ENCODE measurements at regions not wholly inside any gene's neighbourhood (a gene's known extent, or its start where the extent isn't known, plus 50 kb on each side); places are given as distances from the start of the nearest gene placed in this dataset.

DNA sequence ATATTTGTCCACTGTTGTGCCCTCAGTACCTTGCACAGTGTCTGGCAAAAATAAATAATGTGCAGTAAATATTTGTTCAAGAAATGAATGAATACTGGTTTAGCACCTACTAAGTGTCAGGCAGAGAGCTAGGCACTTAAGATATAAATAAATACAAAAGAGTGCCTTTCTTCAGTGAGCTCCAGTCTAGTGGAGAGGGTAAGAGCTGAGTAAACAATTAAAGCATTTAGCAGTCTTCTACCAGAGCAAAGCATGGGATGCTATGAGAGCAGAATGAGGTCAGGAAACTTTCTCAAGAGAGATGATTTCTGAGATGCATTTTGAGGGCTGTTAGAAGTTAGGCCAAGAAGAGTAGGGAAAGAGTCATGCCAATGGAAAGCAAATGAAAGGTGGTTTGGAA is 314.7 kb downstream of the DSC3 start:
- DNase-seq: no peak
- Histone ChIP-seq H3K9me3 (replicated peaks; ENCODE audit: control insufficient read depth, low read depth, low read length) (no peaks in the 10 kb centered on the region), H3K4me3 (ENCODE audit: low read length) (no peak overlapping the region), H3K27me3 (ENCODE audit: control insufficient read depth, insufficient read depth, low read length) (no peaks in the 10 kb centered on the region), H3K4me1 (ENCODE audit: control insufficient read depth, insufficient read depth, low read length) (no peaks in the 10 kb centered on the region), H3K36me3 (ENCODE audit: control insufficient read depth, insufficient read depth, low read length) (no peaks in the 10 kb centered on the region), H3K27ac (ENCODE audit: low read length) (no peak overlapping the region)

DNA sequence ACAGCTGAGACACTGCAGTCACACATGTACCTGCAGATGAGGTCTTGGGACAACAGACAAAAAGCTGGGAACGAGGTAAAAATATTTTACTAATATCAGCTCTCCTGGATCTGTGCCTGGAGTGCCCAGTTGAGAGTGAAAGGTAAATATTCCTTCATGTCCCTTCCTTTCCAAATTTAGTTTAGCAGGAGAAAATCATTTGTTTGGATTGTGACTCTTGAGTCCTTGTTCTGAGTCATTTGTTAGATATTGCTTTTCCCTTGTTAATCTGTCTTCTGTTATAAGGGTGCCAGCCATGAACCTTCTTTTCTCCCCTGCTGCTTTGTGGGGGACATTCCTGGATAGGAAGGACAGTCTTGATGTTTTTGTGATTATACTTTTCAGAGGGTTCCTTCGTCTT is 329.2 kb downstream of the DSC3 start:
- H3K4me3 ChIP-seq (ENCODE audit: low read length): no peak overlapping the region
- no peak overlapping the region for H3K27ac ChIP-seq (ENCODE audit: low read length)
- no peaks in the 10 kb centered on the region for H3K36me3 ChIP-seq (ENCODE audit: control insufficient read depth, insufficient read depth, low read length)
- DNase-seq: no peak
- H3K4me1 ChIP-seq (ENCODE audit: control insufficient read depth, insufficient read depth, low read length): no peaks in the 10 kb centered on the region
- WGBS (ENCODE audit: insufficient coverage): no CpG with 5 or more reads among the region's 2 CpGs
- no peaks in the 10 kb centered on the region for H3K9me3 ChIP-seq (replicated peaks; ENCODE audit: control insufficient read depth, low read depth, low read length)
- H3K27me3 ChIP-seq (ENCODE audit: control insufficient read depth, insufficient read depth, low read length): no peaks in the 10 kb centered on the region

DNA sequence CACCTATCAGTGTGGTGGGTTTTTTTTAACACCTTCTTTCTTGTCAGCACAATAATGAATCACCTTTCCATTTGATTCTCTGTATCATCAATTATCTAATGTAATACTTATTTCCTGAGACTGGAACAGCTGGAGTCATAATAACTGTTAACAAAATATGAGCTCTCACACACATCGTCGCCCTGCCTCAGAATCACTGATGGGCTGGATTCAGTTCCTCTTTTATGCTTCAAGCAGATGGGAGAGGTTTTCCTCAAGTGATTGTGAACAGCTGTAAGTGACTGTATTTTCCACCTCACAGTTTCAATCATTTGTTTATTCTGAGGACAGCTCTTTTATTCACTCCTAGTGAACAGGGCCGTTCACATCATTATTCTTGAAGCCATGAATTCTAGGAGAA is 330.2 kb downstream of the DSC3 start:
- Histone ChIP-seq H3K36me3 (ENCODE audit: control insufficient read depth, insufficient read depth, low read length) (no peaks in the 10 kb centered on the region), H3K4me3 (ENCODE audit: low read length) (no peak overlapping the region), H3K27ac (ENCODE audit: low read length) (no peak overlapping the region), H3K27me3 (ENCODE audit: control insufficient read depth, insufficient read depth, low read length) (no peaks in the 10 kb centered on the region), H3K9me3 (replicated peaks; ENCODE audit: control insufficient read depth, low read depth, low read length) (no peaks in the 10 kb centered on the region), H3K4me1 (ENCODE audit: control insufficient read depth, insufficient read depth, low read length) (no peaks in the 10 kb centered on the region)
- no CpG with 5 or more reads among the region's 3 CpGs for WGBS (ENCODE audit: insufficient coverage)
- DNase-seq: peak; percentile 3

DNA sequence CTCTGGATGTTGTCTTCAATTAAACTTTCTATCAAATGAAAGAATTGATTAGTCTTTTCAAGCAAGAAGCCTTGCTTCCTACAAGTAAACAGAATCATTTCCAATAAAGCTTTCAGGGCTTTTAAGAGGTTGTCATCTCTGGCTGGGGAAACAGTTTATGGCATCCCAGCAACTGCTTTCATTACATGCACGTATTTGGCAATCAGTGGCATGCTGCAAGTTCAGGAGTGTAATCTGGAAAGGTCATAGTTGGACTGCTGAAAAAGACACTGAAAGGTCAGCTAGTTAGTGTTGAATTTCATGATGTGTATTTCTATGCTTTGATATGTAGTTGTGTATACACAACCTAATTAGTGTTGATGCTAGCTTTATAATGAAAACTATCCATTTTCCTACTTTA is 332.9 kb downstream of the DSC3 start:
- H3K4me1 ChIP-seq (ENCODE audit: control insufficient read depth, insufficient read depth, low read length): no peaks in the 10 kb centered on the region
- H3K36me3 ChIP-seq (ENCODE audit: control insufficient read depth, insufficient read depth, low read length): no peaks in the 10 kb centered on the region
- 38% methylated on average over 1 of the region's 1 CpG for WGBS (ENCODE audit: insufficient coverage)
- no peak overlapping the region for H3K4me3 ChIP-seq (ENCODE audit: low read length)
- no peak overlapping the region for H3K27ac ChIP-seq (ENCODE audit: low read length)
- H3K27me3 ChIP-seq (ENCODE audit: control insufficient read depth, insufficient read depth, low read length): no peaks in the 10 kb centered on the region
- no peak for DNase-seq
- H3K9me3 ChIP-seq (replicated peaks; ENCODE audit: control insufficient read depth, low read depth, low read length): no peaks in the 10 kb centered on the region

DNA sequence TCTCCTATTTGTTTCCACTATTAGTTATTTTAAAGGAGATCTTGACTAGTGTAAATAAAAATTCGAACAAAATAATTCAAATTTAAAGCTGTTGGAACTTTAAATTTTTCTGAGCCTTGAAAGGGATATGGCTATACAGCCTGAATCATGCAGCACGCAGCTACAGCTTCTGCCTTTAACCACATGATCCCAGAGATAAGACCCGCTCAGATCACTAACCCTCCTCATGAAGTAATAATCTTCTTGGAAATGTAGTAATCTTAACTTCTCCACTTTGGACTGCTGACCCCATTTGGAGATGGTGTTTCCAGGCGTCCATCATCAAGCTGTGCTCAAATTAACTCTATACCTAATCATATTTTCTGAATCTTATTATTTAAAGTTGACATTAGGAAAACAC is 336.6 kb downstream of the DSC3 start:
- Histone ChIP-seq H3K4me3 (ENCODE audit: low read length) (no peak overlapping the region), H3K9me3 (replicated peaks; ENCODE audit: control insufficient read depth, low read depth, low read length) (no peaks in the 10 kb centered on the region), H3K36me3 (ENCODE audit: control insufficient read depth, insufficient read depth, low read length) (no peaks in the 10 kb centered on the region), H3K27ac (ENCODE audit: low read length) (no peak overlapping the region), H3K4me1 (ENCODE audit: control insufficient read depth, insufficient read depth, low read length) (no peaks in the 10 kb centered on the region), H3K27me3 (ENCODE audit: control insufficient read depth, insufficient read depth, low read length) (no peaks in the 10 kb centered on the region)
- WGBS (ENCODE audit: insufficient coverage): no CpG with 5 or more reads among the region's 4 CpGs
- DNase-seq: no peak

DNA sequence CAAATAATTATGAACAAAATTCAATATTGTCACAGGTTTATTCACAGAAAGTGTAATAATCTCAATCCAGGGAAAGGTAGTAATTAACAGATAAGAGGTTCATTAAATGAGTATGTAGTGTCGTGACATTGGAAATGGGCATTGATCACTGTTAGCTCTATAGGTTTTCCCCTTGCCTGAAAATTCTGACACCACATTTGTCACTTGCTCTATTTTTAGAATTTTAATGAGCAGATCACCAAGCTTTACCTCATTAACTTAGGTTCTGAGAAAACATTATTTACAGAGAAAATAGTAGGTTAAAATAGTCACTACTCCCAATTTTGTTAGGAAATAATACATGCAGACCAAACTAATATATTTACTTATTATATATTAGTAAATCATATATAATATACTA is 344.0 kb downstream of the DSC3 start:
- no peak overlapping the region for H3K27ac ChIP-seq (ENCODE audit: low read length)
- no peak overlapping the region for H3K4me3 ChIP-seq (ENCODE audit: low read length)
- no peak for DNase-seq
- no peaks in the 10 kb centered on the region for H3K36me3 ChIP-seq (ENCODE audit: control insufficient read depth, insufficient read depth, low read length)
- H3K9me3 ChIP-seq (replicated peaks; ENCODE audit: control insufficient read depth, low read depth, low read length): no peaks in the 10 kb centered on the region
- no peaks in the 10 kb centered on the region for H3K27me3 ChIP-seq (ENCODE audit: control insufficient read depth, insufficient read depth, low read length)
- no peaks in the 10 kb centered on the region for H3K4me1 ChIP-seq (ENCODE audit: control insufficient read depth, insufficient read depth, low read length)
- WGBS (ENCODE audit: insufficient coverage): no CpG with 5 or more reads among the region's 1 CpG

DNA sequence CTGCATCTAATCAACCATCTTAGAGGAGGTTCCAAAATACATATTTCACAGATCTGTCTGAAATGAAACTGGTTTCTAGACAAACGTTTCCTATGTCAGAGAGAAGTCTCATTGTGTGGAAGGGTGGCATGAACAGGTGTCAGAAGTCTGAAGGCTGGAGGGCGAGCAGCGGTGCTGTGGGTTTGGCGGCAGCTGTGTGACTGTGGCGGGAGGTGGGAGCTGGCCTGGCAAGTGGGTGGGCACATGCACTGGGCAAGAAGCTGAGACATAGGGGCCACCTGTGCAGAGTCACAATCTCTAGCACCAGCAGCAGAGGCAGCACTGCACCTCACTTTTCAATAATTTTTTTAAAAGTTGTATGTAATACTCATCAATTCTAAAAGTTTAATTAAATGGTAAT is 346.3 kb downstream of the DSC3 start:
- DNase-seq: no peak
- Histone ChIP-seq H3K9me3 (replicated peaks; ENCODE audit: control insufficient read depth, low read depth, low read length) (no peaks in the 10 kb centered on the region), H3K4me1 (ENCODE audit: control insufficient read depth, insufficient read depth, low read length) (no peaks in the 10 kb centered on the region), H3K27me3 (ENCODE audit: control insufficient read depth, insufficient read depth, low read length) (no peaks in the 10 kb centered on the region), H3K4me3 (ENCODE audit: low read length) (no peak overlapping the region), H3K36me3 (ENCODE audit: control insufficient read depth, insufficient read depth, low read length) (no peaks in the 10 kb centered on the region), H3K27ac (ENCODE audit: low read length) (no peak overlapping the region)
- 92% methylated on average over 4 of the region's 5 CpGs for WGBS (ENCODE audit: insufficient coverage)

DNA sequence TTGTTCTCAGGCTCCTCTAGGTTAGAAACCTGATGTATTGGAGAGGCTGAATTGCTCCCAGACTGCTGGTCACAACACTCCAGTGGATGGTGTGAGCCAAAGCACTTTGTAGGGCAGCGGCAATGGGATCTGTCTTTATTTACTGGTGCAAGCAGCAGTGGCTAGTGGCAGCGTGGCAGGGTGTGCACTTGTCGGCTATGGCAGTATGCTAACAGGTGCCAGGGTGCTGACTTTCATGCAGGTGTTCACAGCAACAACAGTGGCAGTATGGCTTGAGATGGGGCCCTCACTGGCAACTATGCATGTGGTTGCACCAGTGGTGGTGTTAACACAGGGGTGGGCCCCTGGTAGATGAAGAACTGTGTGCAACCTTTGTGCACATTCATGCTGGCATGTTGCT is 347.8 kb downstream of the DSC3 start:
- WGBS (ENCODE audit: insufficient coverage): 93% methylated on average over 3 of the region's 3 CpGs
- no peaks in the 10 kb centered on the region for H3K9me3 ChIP-seq (replicated peaks; ENCODE audit: control insufficient read depth, low read depth, low read length)
- H3K27ac ChIP-seq (ENCODE audit: low read length): no peak overlapping the region
- H3K36me3 ChIP-seq (ENCODE audit: control insufficient read depth, insufficient read depth, low read length): no peaks in the 10 kb centered on the region
- DNase-seq: no peak
- no peaks in the 10 kb centered on the region for H3K4me1 ChIP-seq (ENCODE audit: control insufficient read depth, insufficient read depth, low read length)
- no peak overlapping the region for H3K4me3 ChIP-seq (ENCODE audit: low read length)
- H3K27me3 ChIP-seq (ENCODE audit: control insufficient read depth, insufficient read depth, low read length): no peaks in the 10 kb centered on the region

DNA sequence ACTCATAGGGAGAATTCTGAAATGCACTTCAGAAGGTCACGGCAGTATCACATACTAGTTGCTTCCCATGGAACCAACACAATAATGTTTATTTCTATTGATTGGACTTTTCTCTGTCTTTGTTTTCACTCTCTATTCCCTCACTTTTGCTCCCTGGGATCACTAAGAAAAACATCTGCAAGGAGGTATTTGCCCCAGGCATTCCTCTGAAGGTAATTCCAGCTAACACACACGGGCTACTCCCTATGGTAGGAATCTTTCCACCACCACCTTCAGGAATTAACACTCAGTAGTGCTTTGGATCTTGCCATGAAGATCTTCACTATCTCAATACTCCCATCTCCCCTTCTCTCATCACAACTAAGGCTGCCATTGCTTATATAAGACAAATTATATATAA is 353.3 kb downstream of the DSC3 start:
- Histone ChIP-seq H3K36me3 (ENCODE audit: control insufficient read depth, insufficient read depth, low read length) (no peaks in the 10 kb centered on the region), H3K27ac (ENCODE audit: low read length) (no peak overlapping the region), H3K27me3 (ENCODE audit: control insufficient read depth, insufficient read depth, low read length) (no peaks in the 10 kb centered on the region), H3K4me1 (ENCODE audit: control insufficient read depth, insufficient read depth, low read length) (no peaks in the 10 kb centered on the region), H3K9me3 (replicated peaks; ENCODE audit: control insufficient read depth, low read depth, low read length) (no peaks in the 10 kb centered on the region), H3K4me3 (ENCODE audit: low read length) (no peak overlapping the region)
- DNase-seq: no peak
- no CpG with 5 or more reads among the region's 2 CpGs for WGBS (ENCODE audit: insufficient coverage)

DNA sequence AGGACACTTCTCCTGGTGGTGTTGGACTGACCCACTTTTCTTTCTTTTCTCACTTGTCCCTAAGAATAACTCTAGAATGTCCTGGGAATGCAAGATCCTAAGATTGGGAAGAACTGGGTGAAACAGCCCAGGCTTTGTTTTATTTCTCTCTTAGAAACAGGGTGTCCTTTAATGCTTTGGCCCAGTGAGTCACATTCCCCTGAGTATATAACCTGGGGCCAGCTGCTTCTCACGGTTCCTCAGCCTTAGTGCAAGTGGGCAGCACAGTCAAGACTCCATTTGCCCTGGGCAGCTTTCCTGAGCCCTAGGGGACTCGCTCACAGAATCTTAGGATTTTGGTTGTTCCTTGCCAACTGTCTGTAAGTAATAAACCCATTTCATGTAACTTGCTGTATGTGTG is 355.0 kb downstream of the DSC3 start:
- Histone ChIP-seq H3K27ac (ENCODE audit: low read length) (no peak overlapping the region), H3K36me3 (ENCODE audit: control insufficient read depth, insufficient read depth, low read length) (no peaks in the 10 kb centered on the region), H3K4me3 (ENCODE audit: low read length) (no peak overlapping the region), H3K4me1 (ENCODE audit: control insufficient read depth, insufficient read depth, low read length) (no peaks in the 10 kb centered on the region), H3K9me3 (replicated peaks; ENCODE audit: control insufficient read depth, low read depth, low read length) (no peaks in the 10 kb centered on the region), H3K27me3 (ENCODE audit: control insufficient read depth, insufficient read depth, low read length) (no peaks in the 10 kb centered on the region)
- DNase-seq: no peak
- WGBS (ENCODE audit: insufficient coverage): 67% methylated on average over 2 of the region's 2 CpGs

DNA sequence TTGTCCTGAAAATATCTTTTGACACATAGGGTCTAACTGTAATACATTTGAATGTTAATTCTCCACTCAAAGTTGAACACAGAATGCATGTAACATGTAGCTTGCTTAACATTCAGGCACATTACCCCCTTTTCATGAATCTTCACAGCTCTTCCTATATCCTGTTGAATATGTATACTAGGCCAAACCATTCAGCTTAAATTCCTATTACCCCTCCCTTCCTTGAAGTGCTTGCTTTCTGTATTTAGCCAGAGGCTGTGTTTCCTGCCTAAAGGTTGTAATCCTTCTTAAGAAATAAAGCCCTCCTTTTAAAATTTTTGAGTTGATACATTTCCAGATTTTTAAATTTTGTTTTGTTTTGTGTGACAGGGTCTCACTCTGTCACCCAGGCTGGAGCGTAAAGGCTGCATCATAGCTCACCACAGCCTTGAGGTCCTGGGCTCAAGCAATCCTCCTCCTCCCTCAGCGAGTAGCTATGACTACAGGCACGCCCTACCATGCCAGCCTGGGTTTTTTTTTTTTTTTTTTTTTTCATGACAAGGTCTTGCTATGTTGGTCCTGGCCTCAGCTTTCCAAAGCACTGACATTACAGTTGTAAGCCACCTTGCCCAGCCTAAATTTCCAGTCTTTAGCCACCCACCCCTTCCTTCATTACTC is 357.6 kb downstream of the DSC3 start:
- Histone ChIP-seq H3K4me1 (ENCODE audit: control insufficient read depth, insufficient read depth, low read length) (no peaks in the 10 kb centered on the region), H3K27me3 (ENCODE audit: control insufficient read depth, insufficient read depth, low read length) (no peaks in the 10 kb centered on the region), H3K9me3 (replicated peaks; ENCODE audit: control insufficient read depth, low read depth, low read length) (no peaks in the 10 kb centered on the region), H3K36me3 (ENCODE audit: control insufficient read depth, insufficient read depth, low read length) (no peaks in the 10 kb centered on the region), H3K4me3 (ENCODE audit: low read length) (no peak overlapping the region), H3K27ac (ENCODE audit: low read length) (no peak overlapping the region)
- DNase-seq: peak; percentile 14
- 66% methylated on average over 3 of the region's 3 CpGs for WGBS (ENCODE audit: insufficient coverage)

Measured in muscle of leg (tissue), 3 donors.